GM19035 (cell line): ENCODE measurements at regions not wholly inside any gene's neighbourhood (a gene's known extent, or its start where the extent isn't known, plus 50 kb on each side); places are given as distances from the start of the nearest gene placed in this dataset.
"Not testable (repeated sequence)": the region's sequence is repeated elsewhere in the genome, so short reads cannot be mapped to it uniquely, and the experiment has no call there.

ENCODE experiments used
- ATAC-seq: cut with Tn5 transposase; IDR thresholded peaks from one replicate; pipeline ENCODE4 v1.9.1; 2021; ENCODE audit not compliant: unreplicated experiment

- no peak for ATAC-seq
Observed at GRCh38 chr10:34058845-34059614, 724.6 kb upstream of the NRP1 start.

GRCh38 chr10:34055410-34055985, 721.0 kb upstream of the NRP1 start:
- not testable (repeated sequence) for ATAC-seq

- ATAC-seq: no peak
Observed at GRCh38 chr10:34049887-34050286, 715.4 kb upstream of the NRP1 start.

- ATAC-seq: no peak
Observed at GRCh38 chr10:34049469-34049868, 715.0 kb upstream of the NRP1 start.

GRCh38 chr10:34047389-34047788, 712.9 kb upstream of the NRP1 start:
- no peak for ATAC-seq

GRCh38 chr10:34046506-34047034, 712.1 kb upstream of the NRP1 start:
- ATAC-seq: no peak

GRCh38 chr10:34045571-34046190, 711.2 kb upstream of the NRP1 start:
- ATAC-seq: no peak

GRCh38 chr10:34041871-34042270, 707.4 kb upstream of the NRP1 start:
- ATAC-seq: no peak

GRCh38 chr10:34037499-34037898, 703.0 kb upstream of the NRP1 start:
- ATAC-seq: no peak

GRCh38 chr10:34035241-34035790, 700.8 kb upstream of the NRP1 start:
- not testable (repeated sequence) for ATAC-seq

- ATAC-seq: no peak
Observed at GRCh38 chr10:34033078-34033477, 698.6 kb upstream of the NRP1 start.

GRCh38 chr10:34032564-34032963, 698.1 kb upstream of the NRP1 start:
- no peak for ATAC-seq

- no peak for ATAC-seq
Observed at GRCh38 chr10:34031400-34031799, 696.9 kb upstream of the NRP1 start.

- no peak for ATAC-seq
Observed at GRCh38 chr10:34029455-34029854, 695.0 kb upstream of the NRP1 start.

GRCh38 chr10:34028936-34029335, 694.5 kb upstream of the NRP1 start:
- ATAC-seq: no peak

- no peak for ATAC-seq
Observed at GRCh38 chr10:34024693-34025425, 690.4 kb upstream of the NRP1 start.

- no peak for ATAC-seq
Observed at GRCh38 chr10:34024282-34024681, 689.8 kb upstream of the NRP1 start.

- no peak for ATAC-seq
Observed at GRCh38 chr10:34022195-34022594, 687.7 kb upstream of the NRP1 start.

GRCh38 chr10:34018784-34019183, 684.3 kb upstream of the NRP1 start:
- ATAC-seq: no peak

GRCh38 chr10:34018129-34018528, 683.7 kb upstream of the NRP1 start:
- no peak for ATAC-seq

- ATAC-seq: no peak
Observed at GRCh38 chr10:34017281-34017680, 682.8 kb upstream of the NRP1 start.
